ENCODE measurements at regions not wholly inside any gene's neighbourhood (a gene's known extent, or its start where the extent isn't known, plus 50 kb on each side); places are given as distances from the start of the nearest gene placed in this dataset.

GRCh38 chr17:79501910-79502309 is 108.9 kb downstream of the RBFOX3 start:
- Histone ChIP-seq H3K36me3 (no peaks in the 10 kb centered on the region), H3K9me3 (no peaks in the 10 kb centered on the region), H3K27me3 (peaks cover 0 to 63% (median 5%) of the 10 kb centered on the region in 9 donors), H3K4me1 (no peaks in the 10 kb centered on the region), H3K4me3 (no peak overlapping the region), H3K27ac (no peak overlapping the region)
- 83 to 92% (median 87%) methylated on average over 3 of the region's 3 CpGs for WGBS, 4 donors
- ATAC-seq (no peak), DNase-seq (no peak)
- TF ChIP-seq POLR2A (IDR thresholded peaks at IDR 0.05) (no peak), CTCF (IDR thresholded peaks at IDR 0.05) (no peak)
- intact Hi-C loops (cut with DNase I) = no loop called here

- TF ChIP-seq CTCF (IDR thresholded peaks at IDR 0.05) (no peak), POLR2A (IDR thresholded peaks at IDR 0.05) (no peak)
- no peak overlapping the region for H3K4me3 ChIP-seq
- WGBS, 4 donors = 37 to 47% (median 43%) methylated on average over 16 to 23 of the region's 23 CpGs
- H3K36me3 ChIP-seq = no peaks in the 10 kb centered on the region
- no peak for ATAC-seq
- H3K9me3 ChIP-seq = no peaks in the 10 kb centered on the region
- intact Hi-C loops (cut with DNase I) = no loop called here
- no peaks in the 10 kb centered on the region for H3K4me1 ChIP-seq
- no peak overlapping the region for H3K27ac ChIP-seq
- H3K27me3 ChIP-seq = peaks cover 0 to 54% (median 5%) of the 10 kb centered on the region in 9 donors
- no peak for DNase-seq
These were observed 109.9 kb downstream of the RBFOX3 start for GRCh38 chr17:79500745-79501618.

GRCh38 chr17:79498854-79499253 is 112.0 kb downstream of the RBFOX3 start:
- no peak for DNase-seq
- no peaks in the 10 kb centered on the region for H3K4me1 ChIP-seq
- no peak overlapping the region for H3K4me3 ChIP-seq
- intact Hi-C loops (cut with DNase I) = no loop called here
- no peaks in the 10 kb centered on the region for H3K36me3 ChIP-seq
- TF ChIP-seq CTCF (IDR thresholded peaks at IDR 0.05) = no peak
- TF ChIP-seq POLR2A (IDR thresholded peaks at IDR 0.05) = no peak
- H3K27ac ChIP-seq = no peak overlapping the region
- no peak for ATAC-seq
- H3K9me3 ChIP-seq = no peaks in the 10 kb centered on the region
- WGBS, 4 donors = 0 to 3% (median 0%) methylated on average over 1 of the region's 1 CpG
- peaks cover 0 to 39% (median 5%) of the 10 kb centered on the region in 9 donors for H3K27me3 ChIP-seq

GRCh38 chr17:79497777-79498348 is 113.0 kb downstream of the RBFOX3 start:
- Histone ChIP-seq H3K27me3 (peaks cover 0 to 32% (median 0%) of the 10 kb centered on the region in 9 donors), H3K9me3 (no peaks in the 10 kb centered on the region), H3K4me3 (no peak overlapping the region), H3K27ac (no peak overlapping the region), H3K36me3 (no peaks in the 10 kb centered on the region), H3K4me1 (no peaks in the 10 kb centered on the region)
- DNase-seq (no peak), ATAC-seq (no peak)
- intact Hi-C loops (cut with DNase I) = no loop called here
- no peak for TF ChIP-seq CTCF (IDR thresholded peaks at IDR 0.05)
- WGBS, 4 donors = 87 to 96% (median 90%) methylated on average over 4 of the region's 4 CpGs
